H9 (cell line): ENCODE measurements at regions not wholly inside any gene's neighbourhood (a gene's known extent, or its start where the extent isn't known, plus 50 kb on each side); places are given as distances from the start of the nearest gene placed in this dataset.

Experiments
- DNase-seq: peaks from one replicate; pipeline ENCODE4 v3.0.0-alpha.2; 2017
- H2AFZ ChIP-seq: one replicate; pipeline ENCODE4 v1.6.1; 2013; ENCODE audit warnings: mild to moderate bottlenecking, low read length, control low read depth, moderate library complexity
- H2AK5ac ChIP-seq: 2 replicates; pipeline ENCODE4 v1.6.1; 2013; ENCODE audit warnings: low read length, control low read depth, mixed read lengths; ENCODE audit not compliant: insufficient read length
- H2BK120ac ChIP-seq: one replicate; pipeline ENCODE4 v1.6.1; 2013; ENCODE audit warnings: low read depth, mild to moderate bottlenecking, low read length, control low read depth, inconsistent platforms; ENCODE audit not compliant: poor library complexity, severe bottlenecking
- H2BK12ac ChIP-seq: 2 replicates; pipeline ENCODE4 v1.6.1; 2013; ENCODE audit warnings: low read length, control low read depth, mixed read lengths, low read depth; ENCODE audit not compliant: insufficient read length
- H2BK15ac ChIP-seq: 2 replicates; pipeline ENCODE4 v1.6.1; 2013; ENCODE audit warnings: low read depth, low read length, control low read depth
- H2BK20ac ChIP-seq: one replicate; pipeline ENCODE4 v1.6.1; 2013; ENCODE audit warnings: low read depth, mild to moderate bottlenecking, low read length, control low read depth, inconsistent platforms; ENCODE audit not compliant: poor library complexity, severe bottlenecking
- H2BK5ac ChIP-seq: 2 replicates; pipeline ENCODE4 v1.6.1; 2013; ENCODE audit warnings: low read length, control low read depth, mixed read lengths; ENCODE audit not compliant: insufficient read length
- H3K14ac ChIP-seq: 2 replicates; pipeline ENCODE4 v1.6.1; 2013; ENCODE audit warnings: low read length, control low read depth; ENCODE audit not compliant: insufficient read depth
- H3K18ac ChIP-seq: 2 replicates; pipeline ENCODE4 v1.6.1; 2013; ENCODE audit warnings: low read depth, mild to moderate bottlenecking, mixed read lengths, low read length, control low read depth; ENCODE audit not compliant: insufficient read length
- H3K23ac ChIP-seq: 2 replicates; pipeline ENCODE4 v1.6.1; 2013; ENCODE audit warnings: low read length, control low read depth, mixed read lengths, low read depth; ENCODE audit not compliant: insufficient read length
- H3K23me2 ChIP-seq: 2 replicates; pipeline ENCODE4 v1.6.1; 2013; ENCODE audit warnings: low read depth, mild to moderate bottlenecking, mixed read lengths, low read length, control low read depth; ENCODE audit not compliant: insufficient read length, poor library complexity, severe bottlenecking
- H3K27ac ChIP-seq: 2 replicates; pipeline ENCODE4 v1.5.1; 2013; ENCODE audit warnings: low read length, control low read depth, mixed read lengths, low read depth; ENCODE audit not compliant: insufficient read length
- H3K27me3 ChIP-seq: 2 replicates; pipeline ENCODE4 v1.6.1; 2013; ENCODE audit warnings: low read length, control low read depth, inconsistent platforms; ENCODE audit not compliant: insufficient read depth
- H3K4ac ChIP-seq: 2 replicates; pipeline ENCODE4 v1.6.1; 2013; ENCODE audit warnings: low read depth, mild to moderate bottlenecking, control low read depth, inconsistent platforms, low read length, moderate library complexity
- H3K4me1 ChIP-seq: 2 replicates; pipeline ENCODE4 v1.6.1; 2013; ENCODE audit warnings: low read length, control low read depth, inconsistent platforms; ENCODE audit not compliant: insufficient read depth
- H3K4me2 ChIP-seq: 2 replicates; pipeline ENCODE4 v1.6.1; 2013; ENCODE audit warnings: low read length, control low read depth, mixed read lengths; ENCODE audit not compliant: insufficient read length, insufficient read depth
- H3K56ac ChIP-seq: 2 replicates; pipeline ENCODE4 v1.6.1; 2013; ENCODE audit warnings: low read depth, mild to moderate bottlenecking, mixed read lengths, low read length, control low read depth; ENCODE audit not compliant: insufficient read length
- H3K79me1 ChIP-seq: 2 replicates; pipeline ENCODE4 v1.6.1; 2013; ENCODE audit warnings: low read depth, mild to moderate bottlenecking, moderate library complexity, low read length, control low read depth, inconsistent platforms; ENCODE audit not compliant: insufficient read depth, poor library complexity, severe bottlenecking
- H3K79me2 ChIP-seq: 2 replicates; pipeline ENCODE4 v1.6.1; 2013; ENCODE audit warnings: low read length, control low read depth, inconsistent platforms; ENCODE audit not compliant: insufficient read depth
- H3K9ac ChIP-seq: 2 replicates; pipeline ENCODE4 v1.6.1; 2013; ENCODE audit warnings: low read length, control low read depth, mixed read lengths; ENCODE audit not compliant: insufficient read length; ENCODE audit errors: extremely low read depth
- H3K9me3 ChIP-seq: one replicate; pipeline ENCODE4 v1.6.1; 2013; ENCODE audit warnings: low read depth, low read length, inconsistent platforms; ENCODE audit not compliant: control insufficient read depth
- H3T11ph ChIP-seq: one replicate; pipeline ENCODE4 v1.6.1; 2013; ENCODE audit warnings: mild to moderate bottlenecking, low read length, control low read depth, inconsistent platforms
- H4K20me1 ChIP-seq: one replicate; pipeline ENCODE4 v1.6.1; 2013; ENCODE audit not compliant: control insufficient read depth, insufficient read length, insufficient read depth
- H4K5ac ChIP-seq: 2 replicates; pipeline ENCODE4 v1.6.1; 2013; ENCODE audit warnings: low read depth, mild to moderate bottlenecking, mixed read lengths, low read length, control low read depth; ENCODE audit not compliant: insufficient read length
- H4K8ac ChIP-seq: replicated peaks from 2 replicates; pipeline ENCODE4 v1.6.1; 2013; ENCODE audit warnings: low read length, control low read depth, mixed read lengths, low read depth; ENCODE audit not compliant: insufficient read length
- H4K91ac ChIP-seq: 2 replicates; pipeline ENCODE4 v1.6.1; 2013; ENCODE audit warnings: low read depth, mild to moderate bottlenecking, moderate library complexity, mixed read lengths, low read length, control low read depth; ENCODE audit not compliant: insufficient read length
- H3K27ac Mint-ChIP-seq, 3 experiments: 2 replicates in 2 of 3; 3 replicates in 1 of 3; pipeline ENCODE4 v1.8.0; 2020 to 2021; ENCODE audit warnings: mixed read lengths in 3 of 3, mild to moderate bottlenecking in 1 of 3, moderate library complexity in 1 of 3
- H3K27me3 Mint-ChIP-seq: 2 replicates; pipeline ENCODE4 v1.8.0; 2021; ENCODE audit warnings: low read depth, mild to moderate bottlenecking, moderate library complexity, mixed read lengths
- H3K36me3 Mint-ChIP-seq, 3 experiments: 2 replicates in 2 of 3; 3 replicates in 1 of 3; pipeline ENCODE4 v1.8.0; 2020 to 2021; ENCODE audit warnings: low read depth in 3 of 3, mixed read lengths in 3 of 3; ENCODE audit not compliant: insufficient read depth in 1 of 3
- H3K4me1 Mint-ChIP-seq, 2 experiments: 2 replicates each; pipeline ENCODE4 v1.8.0; 2020; ENCODE audit warnings: mixed read lengths in 2 of 2
- H3K4me3 Mint-ChIP-seq, 2 experiments: 2 replicates in 1 of 2; 3 replicates in 1 of 2; pipeline ENCODE4 v1.8.0; 2020 to 2021; ENCODE audit warnings: mild to moderate bottlenecking in 2 of 2, mixed read lengths in 2 of 2, moderate library complexity in 1 of 2
- H3K9me3 Mint-ChIP-seq, 2 experiments: 2 replicates in 1 of 2; 3 replicates in 1 of 2; pipeline ENCODE4 v1.8.0; 2020; ENCODE audit warnings: mild to moderate bottlenecking in 2 of 2, mixed read lengths in 2 of 2, moderate library complexity in 1 of 2
- CTCF ChIP-seq: fragments of 200-600 bp; sonication (generic); conservative IDR thresholded peaks from 3 replicates; pipeline ENCODE4 v1.8.0; 2021; ENCODE audit warnings: antibody characterized with exemption, mild to moderate bottlenecking
- WGBS: extraction: QIAGEN DNeasy Blood & Tissue Kit; methylation state at CpG from one replicate; pipeline ENCODE4 v1.1.7; 2013; ENCODE audit warnings: missing lambda C conversion rate, low lambda C conversion rate, mixed read lengths; ENCODE audit not compliant: insufficient read length; ENCODE audit errors: extremely low coverage; 5-methylcytosine and 5-hydroxymethylcytosine counted together

GRCh38 chr5:96247097-96247701 lies 185.8 kb downstream of the PCSK1 start:
- TF ChIP-seq CTCF: no peak
- Histone ChIP-seq H3K79me2 (no peaks in the 10 kb centered on the region), H4K91ac (no peak overlapping the region), H4K20me1 (no peaks in the 10 kb centered on the region), H3K23ac (no peak overlapping the region), H3K9ac (no peak overlapping the region), H2BK120ac (no peak overlapping the region), H2BK20ac (no peak overlapping the region), H3K9me3 (no peaks in the 10 kb centered on the region), H3K4me2 (no peak overlapping the region), H2BK12ac (no peak overlapping the region), H3K18ac (no peak overlapping the region), H4K8ac (no peak overlapping the region), H2BK15ac (no peak overlapping the region), H3K27ac (no peak overlapping the region), H3K23me2 (no peaks in the 10 kb centered on the region), H3K79me1 (no peaks in the 10 kb centered on the region), H2AFZ (no peak overlapping the region), H3K4ac (no peak overlapping the region), H3K4me1 (no peaks in the 10 kb centered on the region), H3K27me3 (no peaks in the 10 kb centered on the region), H2BK5ac (no peak overlapping the region), H3K14ac (no peak overlapping the region), H4K5ac (no peak overlapping the region), H3T11ph (no peak overlapping the region), H3K56ac (no peak overlapping the region), H2AK5ac (no peak overlapping the region)
- H3K36me3 Mint-ChIP-seq: no peaks in the 10 kb centered on the region
- peaks cover 0 to 2% of the 10 kb centered on the region in 2 experiments; a peak in 1 of 5 replicates for H3K9me3 Mint-ChIP-seq
- no peak for DNase-seq
- no peak overlapping the region for H3K4me3 Mint-ChIP-seq
- H3K4me1 Mint-ChIP-seq: peaks cover 3 to 4% of the 10 kb centered on the region in 2 experiments; a peak in 3 of 4 replicates
- no CpG with 5 or more reads among the region's 4 CpGs for WGBS
- H3K27ac Mint-ChIP-seq: no peak overlapping the region
- H3K27me3 Mint-ChIP-seq: no peaks in the 10 kb centered on the region
